ENCODE measurements at regions not wholly inside any gene's neighbourhood (a gene's known extent, or its start where the extent isn't known, plus 50 kb on each side); places are given as distances from the start of the nearest gene placed in this dataset.
A peak's percentile ranks its signal among the peaks of the same experiment; 100 is the strongest.
"Not testable (repeated sequence)": the region's sequence is repeated elsewhere in the genome, so short reads cannot be mapped to it uniquely, and the experiment has no call there.

- DNase-seq = peak; percentile 1
These were observed 299.1 kb upstream of the ZNF658 start for GRCh38 chr9:66601472-66601871.

GRCh38 chr9:66631521-66632046 is 268.9 kb upstream of the ZNF658 start:
- DNase-seq = not testable (repeated sequence)

GRCh38 chr9:66647675-66648074 is 252.8 kb upstream of the ZNF658 start:
- DNase-seq = not testable (repeated sequence)

- not testable (repeated sequence) for DNase-seq
These were observed 210.3 kb upstream of the ZNF658 start for GRCh38 chr9:66690242-66690641.

- not testable (repeated sequence) for DNase-seq
These were observed 204.8 kb upstream of the ZNF658 start for GRCh38 chr9:66695561-66696240.

GRCh38 chr9:66697343-66698065 is 203.0 kb upstream of the ZNF658 start:
- DNase-seq = not testable (repeated sequence)

GRCh38 chr9:66698066-66698455 is 202.5 kb upstream of the ZNF658 start:
- not testable (repeated sequence) for DNase-seq

GRCh38 chr9:66701411-66702377 is 198.8 kb upstream of the ZNF658 start:
- not testable (repeated sequence) for DNase-seq

- DNase-seq = not testable (repeated sequence)
These were observed 189.0 kb upstream of the ZNF658 start for GRCh38 chr9:66711553-66711952.

- not testable (repeated sequence) for DNase-seq
These were observed 187.7 kb upstream of the ZNF658 start for GRCh38 chr9:66712870-66713269.

- DNase-seq = not testable (repeated sequence)
These were observed 187.0 kb upstream of the ZNF658 start for GRCh38 chr9:66713552-66713951.

GRCh38 chr9:66720845-66721244 is 179.7 kb upstream of the ZNF658 start:
- not testable (repeated sequence) for DNase-seq

GRCh38 chr9:66727540-66727939 is 173.0 kb upstream of the ZNF658 start:
- DNase-seq = not testable (repeated sequence)

- DNase-seq = not testable (repeated sequence)
These were observed 163.8 kb upstream of the ZNF658 start for GRCh38 chr9:66736686-66737085.

- not testable (repeated sequence) for DNase-seq
These were observed 162.1 kb upstream of the ZNF658 start for GRCh38 chr9:66738418-66738817.

- not testable (repeated sequence) for DNase-seq
These were observed 160.4 kb upstream of the ZNF658 start for GRCh38 chr9:66740136-66740535.

GRCh38 chr9:66745846-66746245 is 154.7 kb upstream of the ZNF658 start:
- not testable (repeated sequence) for DNase-seq

GRCh38 chr9:66752324-66752923 is 148.1 kb upstream of the ZNF658 start:
- not testable (repeated sequence) for DNase-seq

- DNase-seq = not testable (repeated sequence)
These were observed 140.6 kb upstream of the ZNF658 start for GRCh38 chr9:66759825-66760492.

GRCh38 chr9:66764799-66765493 is 135.6 kb upstream of the ZNF658 start:
- DNase-seq = not testable (repeated sequence)

GRCh38 chr9:66765531-66765930 is 135.0 kb upstream of the ZNF658 start:
- not testable (repeated sequence) for DNase-seq

Measured in NCI-H226 (cell line).